GM21526 (cell line): ENCODE measurements at regions not wholly inside any gene's neighbourhood (a gene's known extent, or its start where the extent isn't known, plus 50 kb on each side); places are given as distances from the start of the nearest gene placed in this dataset.
"Not testable (repeated sequence)": the region's sequence is repeated elsewhere in the genome, so short reads cannot be mapped to it uniquely, and the experiment has no call there.

Experiments
- ATAC-seq: cut with Tn5 transposase; IDR thresholded peaks from one replicate; pipeline ENCODE4 v1.9.1; 2021; ENCODE audit warnings: moderate library complexity; ENCODE audit not compliant: unreplicated experiment, low FRiP score

DNA sequence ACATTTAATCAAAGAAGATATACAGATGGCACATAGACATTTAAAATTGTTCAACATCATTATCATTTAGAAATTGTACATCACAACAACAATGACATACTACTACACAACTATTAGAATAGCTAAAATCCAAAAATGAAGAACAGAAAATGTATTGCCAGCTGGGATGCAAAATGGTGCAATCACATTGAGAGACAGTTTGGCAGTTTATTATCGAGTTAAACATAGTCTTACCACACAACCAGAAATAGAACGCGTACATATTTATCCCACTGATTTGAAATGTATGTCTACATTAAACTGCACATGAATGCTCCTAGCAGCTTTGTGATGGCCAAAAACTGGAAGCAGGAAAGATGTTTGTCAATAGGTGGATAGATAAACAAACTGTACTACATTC is 791.5 kb upstream of the MGAT4C start:
- no peak for ATAC-seq

DNA sequence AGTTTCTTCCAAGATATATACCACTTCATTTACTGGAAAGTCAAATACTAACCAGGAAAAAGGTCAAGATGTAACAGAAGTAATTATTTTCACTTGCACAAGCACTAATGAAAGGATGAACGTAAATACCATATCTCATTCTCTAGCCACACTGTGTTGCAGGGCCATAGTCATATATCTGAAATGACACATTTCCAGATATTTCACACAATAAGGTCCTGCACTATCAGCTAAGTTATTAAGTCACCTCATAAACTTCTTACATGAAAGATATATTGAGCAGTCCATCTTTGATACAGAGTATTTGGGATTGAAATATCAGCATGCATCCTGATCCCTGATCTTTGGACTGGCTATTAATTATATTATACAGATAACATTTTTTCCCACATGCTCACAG is 783.3 kb upstream of the MGAT4C start:
- ATAC-seq: no peak

DNA sequence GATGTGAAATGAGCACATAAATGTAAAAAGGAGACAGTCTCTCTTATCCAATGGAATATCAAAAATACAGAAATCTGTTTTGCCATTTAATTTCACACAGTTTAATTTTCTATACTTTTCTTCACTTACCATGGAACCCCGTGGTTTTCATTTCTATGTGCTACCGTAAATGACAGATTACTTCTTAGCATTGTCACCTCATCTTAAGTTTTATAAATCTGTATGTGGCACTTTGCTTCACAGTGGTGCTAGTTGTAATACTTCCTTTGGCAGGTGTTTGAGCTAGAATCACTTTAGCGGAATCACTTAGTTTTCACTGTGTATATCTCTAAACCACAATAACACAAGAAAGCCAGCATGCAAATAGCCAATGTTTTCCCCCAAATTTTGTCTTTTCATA is 781.9 kb upstream of the MGAT4C start:
- no peak for ATAC-seq

DNA sequence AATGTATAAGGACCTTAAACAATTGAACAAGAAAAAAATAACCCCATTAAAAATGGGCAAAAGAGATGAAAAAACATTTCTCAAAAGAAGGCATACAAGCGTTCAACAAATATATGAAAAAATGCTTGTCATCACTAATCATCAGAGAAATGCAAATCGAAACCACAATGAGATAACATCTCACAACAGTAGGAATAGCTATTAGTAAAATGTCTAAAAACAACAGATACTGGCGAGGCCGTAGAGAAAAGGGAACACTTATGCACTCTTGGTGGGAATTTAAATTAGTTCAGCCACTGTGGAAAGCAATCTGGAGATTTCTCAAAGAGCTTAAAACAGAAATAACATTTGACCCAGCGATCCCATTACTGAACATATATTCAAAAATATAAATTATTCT is 769.8 kb upstream of the MGAT4C start:
- no peak for ATAC-seq

DNA sequence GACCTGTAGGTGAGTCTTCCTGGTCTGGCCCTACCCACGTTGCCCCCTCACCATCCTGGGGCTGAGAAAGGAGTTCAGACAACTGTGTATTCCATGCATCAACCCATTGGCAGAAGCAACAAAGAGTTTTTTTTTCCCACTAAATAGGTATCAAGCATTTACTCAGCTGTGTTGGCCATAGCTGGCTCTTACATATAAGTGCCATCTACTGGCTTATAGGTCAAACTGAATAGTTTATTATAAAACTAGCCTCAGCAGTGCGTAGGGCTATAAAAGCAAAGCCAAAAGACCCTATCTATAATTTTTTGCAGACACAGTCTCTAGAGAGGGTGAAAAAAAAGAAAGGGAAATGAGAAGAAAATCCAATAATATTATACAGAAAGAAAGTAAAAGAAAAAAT is 765.2 kb upstream of the MGAT4C start:
- no peak for ATAC-seq

DNA sequence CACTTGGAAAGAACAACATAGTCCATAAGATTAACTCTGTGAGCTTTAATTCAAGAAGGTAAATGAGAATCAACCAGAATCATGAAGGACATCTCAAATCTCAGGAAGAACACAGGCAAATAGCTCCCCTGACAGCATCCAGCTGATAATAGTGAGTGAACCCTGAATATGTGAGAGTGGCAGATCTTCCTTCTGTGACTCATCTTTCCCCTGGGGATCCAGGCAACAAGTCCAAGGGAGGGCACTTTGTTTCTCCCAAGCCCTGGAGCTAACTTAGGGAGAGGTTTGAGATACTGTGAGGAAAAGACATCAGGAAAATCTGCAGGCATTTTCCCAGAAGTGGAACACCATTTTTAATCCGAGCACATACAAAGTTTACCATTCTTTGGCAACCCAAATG is 763.9 kb upstream of the MGAT4C start:
- no peak for ATAC-seq

DNA sequence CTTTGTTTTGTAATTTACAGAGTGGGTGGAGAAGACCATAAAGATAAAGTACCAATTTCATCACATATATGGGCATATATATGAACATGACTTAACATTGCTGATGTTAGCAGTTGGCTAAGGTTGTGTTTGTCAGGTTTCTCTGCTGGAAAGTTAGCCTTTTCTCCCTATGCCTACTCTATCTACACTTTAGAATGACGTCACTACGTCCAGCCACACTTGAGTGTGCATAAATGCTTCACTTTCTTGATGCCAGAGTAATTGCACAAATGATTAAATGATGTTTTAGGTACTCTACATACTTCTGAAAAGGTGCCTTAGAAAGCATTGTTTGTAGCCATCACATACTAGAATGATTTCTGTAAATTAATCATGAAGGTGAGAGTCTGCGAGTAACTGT is 759.2 kb upstream of the MGAT4C start:
- no peak for ATAC-seq

DNA sequence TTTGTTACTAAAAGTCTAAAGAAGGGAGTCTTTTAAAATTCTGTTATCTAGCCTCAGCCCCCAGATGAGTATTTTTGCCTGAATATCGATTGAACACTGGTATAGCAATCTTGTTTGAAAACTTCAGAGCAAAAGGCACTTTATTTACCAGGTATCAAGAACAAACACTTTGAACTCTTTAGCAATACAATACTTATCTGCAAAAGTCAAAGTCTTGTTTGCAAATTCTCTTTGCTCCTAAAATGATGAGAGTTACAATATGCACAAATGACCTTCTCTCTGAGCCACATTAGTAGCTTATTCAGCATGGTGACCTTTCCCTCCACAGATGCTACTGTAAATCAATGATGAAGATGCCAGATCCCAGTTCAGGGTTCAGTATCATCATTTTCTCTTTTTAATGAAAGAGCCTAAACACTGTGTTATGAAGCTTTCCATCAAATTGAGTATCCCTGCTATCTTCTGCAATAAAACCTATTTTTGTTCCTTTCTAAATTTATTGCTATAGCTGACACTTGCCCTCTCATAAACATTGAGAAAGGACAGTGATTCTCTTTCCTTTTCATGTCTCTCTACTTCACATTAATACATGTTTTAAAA is 752.7 kb upstream of the MGAT4C start:
- ATAC-seq: no peak

DNA sequence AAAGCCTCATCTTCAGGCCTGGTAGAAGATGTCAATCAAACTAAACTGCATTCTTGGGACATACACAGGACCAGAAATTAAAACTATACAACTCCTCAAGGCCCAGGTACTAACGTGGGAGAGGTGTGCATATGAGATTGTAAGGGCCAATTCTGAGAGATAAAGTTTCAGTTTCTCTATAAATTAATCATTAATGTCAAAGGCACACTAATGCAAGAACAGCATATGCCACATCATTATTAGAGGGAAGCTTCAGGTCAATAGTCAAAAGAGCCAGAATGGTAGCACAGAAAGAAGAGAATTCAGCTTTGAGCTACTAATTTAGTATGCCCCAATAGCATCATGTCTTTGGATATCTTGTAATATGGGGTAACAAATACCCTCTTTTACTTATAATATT is 744.9 kb upstream of the MGAT4C start:
- no peak for ATAC-seq

DNA sequence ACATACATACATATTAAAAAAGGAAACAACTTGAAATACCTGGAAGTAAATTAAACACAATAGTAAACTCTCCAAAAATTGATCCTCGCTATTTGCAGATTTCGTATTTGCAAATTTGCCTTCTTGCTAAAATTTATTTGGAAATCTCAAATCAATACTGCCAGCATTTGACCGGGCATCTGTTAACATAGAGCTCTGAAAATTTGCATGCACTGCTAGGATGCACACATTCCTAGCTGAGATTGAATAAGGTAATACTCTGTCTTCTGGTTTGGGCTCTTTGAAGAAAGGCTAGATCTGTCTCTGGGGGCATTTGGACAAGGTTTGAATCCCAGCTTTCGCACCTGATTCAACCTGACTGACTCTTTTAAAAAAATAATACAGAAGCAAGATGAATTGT is 729.1 kb upstream of the MGAT4C start:
- ATAC-seq: no peak

DNA sequence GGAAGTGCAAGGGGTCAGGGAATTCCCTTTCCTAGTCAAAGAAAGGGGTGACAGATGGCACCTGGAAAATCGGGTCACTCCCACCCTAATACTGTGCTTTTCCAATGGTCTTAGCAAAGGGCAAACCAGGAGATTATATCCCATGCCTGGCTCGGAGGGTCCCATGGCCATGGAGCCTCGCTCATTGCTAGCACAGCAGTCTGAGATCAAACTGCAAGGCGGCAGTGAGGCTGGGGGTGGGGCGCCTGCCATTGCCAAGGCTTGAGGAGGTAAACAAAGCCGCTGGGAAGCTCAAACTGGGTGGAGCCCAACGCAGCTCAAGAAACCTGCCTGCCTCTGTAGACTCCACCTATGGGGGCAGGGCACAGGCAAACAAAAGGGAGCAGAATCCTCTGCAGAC is 714.4 kb upstream of the MGAT4C start:
- ATAC-seq: not testable (repeated sequence)

DNA sequence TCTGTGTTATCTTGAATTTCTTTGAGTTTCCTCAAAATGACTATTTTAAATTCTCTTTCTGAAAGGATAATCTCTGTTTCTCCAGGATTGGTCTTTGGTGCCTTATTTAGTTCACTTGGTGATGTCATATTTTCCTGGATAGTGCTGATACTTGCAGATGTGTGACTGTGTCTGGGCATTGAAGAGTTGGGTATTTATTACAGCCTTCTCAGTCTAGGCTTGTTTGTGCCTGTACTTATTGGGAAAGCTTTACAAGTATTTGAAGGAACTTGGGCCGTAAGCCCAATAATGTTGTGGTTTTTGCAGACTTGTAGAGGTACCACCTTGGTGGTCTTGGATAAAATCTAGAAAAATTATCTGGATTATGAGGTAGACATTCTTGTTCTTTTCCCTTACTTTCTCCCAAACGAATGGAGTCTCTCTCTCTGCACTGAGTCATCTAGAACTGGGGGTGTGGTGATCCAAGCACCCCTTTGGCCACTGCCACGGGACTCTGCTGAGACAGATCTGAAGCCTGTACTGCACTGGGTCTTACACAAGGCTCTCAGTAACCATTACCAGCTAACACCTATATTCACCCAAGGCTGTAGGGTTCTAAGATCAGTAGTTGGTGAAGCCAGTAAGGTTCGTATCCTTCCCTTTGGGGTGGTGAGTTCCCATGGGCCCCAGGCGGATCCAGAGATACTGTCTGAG is 703.7 kb upstream of the MGAT4C start:
- ATAC-seq: no peak

DNA sequence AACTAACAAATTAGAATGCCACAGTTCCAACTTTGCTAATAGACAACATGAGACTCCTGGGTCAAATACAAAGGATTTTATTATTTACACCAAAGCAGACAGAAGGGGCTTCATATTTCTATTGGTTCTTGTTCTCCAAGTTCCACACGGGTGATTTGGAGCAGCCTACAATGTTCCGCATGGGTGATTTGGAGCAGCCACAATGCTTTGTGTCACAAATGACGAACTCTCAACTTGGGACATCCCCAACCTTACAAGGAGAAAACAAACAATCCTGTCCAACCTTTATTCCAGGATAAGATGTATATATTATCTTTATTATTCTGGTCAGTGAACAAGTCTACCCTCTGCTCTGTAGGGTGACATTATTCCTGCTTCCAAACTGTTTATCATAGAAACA is 694.3 kb upstream of the MGAT4C start:
- no peak for ATAC-seq

DNA sequence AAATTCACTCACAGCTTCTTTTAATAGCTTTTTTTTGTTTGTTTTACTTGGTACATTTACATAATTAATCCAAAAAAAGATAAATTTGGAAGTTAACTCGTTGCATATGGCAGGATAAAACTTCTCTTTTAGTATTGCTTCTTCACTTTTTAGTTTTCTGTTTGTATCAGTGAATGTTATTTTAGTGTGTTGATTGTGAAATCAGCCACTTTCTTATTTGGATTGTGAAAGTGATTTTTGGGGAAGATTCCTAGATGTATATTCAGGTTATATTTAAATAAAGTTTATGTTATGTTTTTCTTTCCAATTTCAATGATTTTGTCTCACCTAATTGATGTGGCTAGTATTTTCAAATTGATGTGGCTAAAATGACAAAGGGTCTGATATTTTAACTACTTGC is 693.9 kb upstream of the MGAT4C start:
- ATAC-seq: no peak

DNA sequence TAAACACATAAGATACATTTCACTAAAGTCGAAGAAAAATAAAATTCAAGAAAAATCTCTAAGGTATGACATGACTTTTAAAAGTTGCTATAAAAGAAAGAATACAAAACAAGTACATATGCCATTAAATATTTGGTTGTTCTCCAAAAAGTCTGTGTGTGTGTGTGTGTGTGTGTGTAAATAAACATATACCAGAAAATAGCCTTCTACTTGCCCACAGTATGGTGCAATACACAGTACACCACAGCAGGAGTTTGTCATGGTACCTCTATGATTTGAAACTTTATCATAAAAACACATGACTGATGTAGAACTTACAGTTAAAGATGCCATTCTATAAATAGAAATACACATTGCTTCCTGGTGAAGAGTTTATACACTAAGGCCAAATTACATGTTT is 692.7 kb upstream of the MGAT4C start:
- ATAC-seq: no peak

DNA sequence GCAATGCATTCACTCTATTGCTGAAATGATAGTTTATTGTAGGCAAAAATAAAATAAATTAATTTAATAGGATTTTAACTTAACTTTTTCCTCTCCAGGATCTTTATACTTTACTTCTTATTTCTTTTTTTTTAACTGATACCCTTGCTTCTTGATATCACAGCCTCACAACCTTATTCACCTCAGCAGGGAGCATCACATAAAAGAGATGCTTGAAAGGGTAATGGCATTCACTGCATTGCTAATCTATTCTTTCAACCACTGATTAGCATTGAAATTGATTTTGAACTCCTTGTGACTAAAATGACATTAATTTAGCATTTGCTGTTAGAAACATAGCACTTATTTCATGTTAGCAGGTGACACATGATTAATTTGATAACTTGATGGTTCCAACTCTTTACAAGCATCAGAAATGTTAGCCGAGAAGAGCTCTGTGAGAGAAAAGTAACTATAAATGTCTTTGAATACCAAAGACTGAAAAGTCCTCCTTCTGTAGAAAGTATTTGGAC is 689.5 kb upstream of the MGAT4C start:
- ATAC-seq: no peak

DNA sequence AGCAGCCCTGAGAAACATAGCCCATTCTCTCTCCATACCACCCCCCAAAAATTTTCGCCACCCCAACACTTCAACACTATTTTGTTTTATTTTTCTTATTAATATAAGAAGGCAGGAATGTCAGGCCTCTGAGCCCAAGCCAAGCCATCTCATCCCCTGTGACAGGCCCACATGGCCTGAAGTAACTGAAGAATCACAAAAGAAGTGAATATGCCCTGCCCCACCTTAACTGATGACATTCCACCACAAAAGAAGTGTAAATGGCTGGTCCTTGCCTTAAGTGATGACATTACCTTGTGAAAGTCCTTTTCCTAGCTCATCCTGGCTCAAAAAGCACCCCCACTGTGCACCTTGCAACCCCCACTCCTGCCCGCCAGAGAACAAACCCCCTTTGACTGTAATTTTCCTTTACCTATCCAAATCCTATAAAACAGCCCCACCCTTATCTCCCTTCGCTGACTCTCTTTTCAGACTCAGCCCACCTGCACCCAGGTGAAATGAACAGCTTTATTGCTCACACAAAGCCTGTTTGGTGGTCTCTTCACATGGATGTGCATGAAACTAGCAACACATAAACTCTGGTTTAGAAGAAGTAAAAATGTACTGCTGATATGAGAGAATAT is 688.1 kb upstream of the MGAT4C start:
- ATAC-seq: not testable (repeated sequence)

DNA sequence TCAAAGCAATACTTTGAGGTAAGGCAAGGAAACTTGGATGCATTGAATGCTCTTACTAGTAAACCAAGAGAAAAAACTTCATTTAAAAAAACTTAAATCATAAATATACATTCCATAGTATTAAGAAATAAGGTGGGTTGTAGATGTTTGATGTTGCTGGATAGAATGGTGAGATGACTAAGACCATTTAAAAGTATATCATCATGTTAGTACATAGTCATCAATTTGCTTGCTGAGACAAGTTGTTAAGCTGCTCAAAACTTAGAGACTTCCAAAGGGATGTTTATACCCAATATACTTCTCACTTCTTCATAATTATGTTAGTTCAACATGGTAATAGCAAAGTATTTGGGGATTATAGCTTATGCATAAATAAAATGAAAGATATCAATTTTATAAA is 675.5 kb upstream of the MGAT4C start:
- ATAC-seq: no peak

DNA sequence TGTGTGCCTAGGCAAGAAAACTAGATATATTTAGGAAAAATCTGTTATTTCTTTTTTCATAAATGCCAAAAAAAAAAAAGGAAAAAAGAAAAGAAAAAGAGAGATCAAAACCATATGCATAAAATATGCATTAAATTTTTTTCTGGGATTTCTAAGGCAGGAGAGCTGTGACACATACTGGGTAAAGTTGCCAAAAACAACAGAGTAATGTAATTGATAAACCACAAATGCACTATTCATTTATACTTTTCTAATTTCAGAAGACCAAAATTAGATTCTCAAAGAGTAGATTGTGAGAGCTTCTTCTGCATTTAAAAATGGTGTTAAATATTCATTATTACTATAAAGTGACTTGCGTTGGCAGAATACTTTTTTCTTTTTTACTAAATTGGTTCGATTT is 673.8 kb upstream of the MGAT4C start:
- ATAC-seq: no peak

DNA sequence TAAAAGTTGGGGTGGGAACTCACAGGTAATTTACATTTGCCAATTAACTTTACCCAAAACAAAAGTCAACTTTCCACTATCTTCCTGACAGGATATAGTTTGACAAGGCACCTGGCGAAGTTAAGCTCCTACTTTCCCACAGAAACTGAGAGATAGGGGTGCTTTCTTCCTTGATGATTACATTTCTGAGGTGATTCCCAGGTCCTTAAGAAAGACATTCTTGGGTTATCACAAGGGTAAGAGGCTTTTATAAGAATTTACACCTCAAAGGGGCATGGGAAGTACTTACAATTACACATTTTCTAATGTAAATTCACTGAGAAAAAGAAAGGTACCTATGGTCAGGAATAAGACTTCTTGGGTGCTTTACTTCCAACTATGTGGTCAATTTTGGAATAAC is 660.9 kb upstream of the MGAT4C start:
- ATAC-seq: no peak

DNA sequence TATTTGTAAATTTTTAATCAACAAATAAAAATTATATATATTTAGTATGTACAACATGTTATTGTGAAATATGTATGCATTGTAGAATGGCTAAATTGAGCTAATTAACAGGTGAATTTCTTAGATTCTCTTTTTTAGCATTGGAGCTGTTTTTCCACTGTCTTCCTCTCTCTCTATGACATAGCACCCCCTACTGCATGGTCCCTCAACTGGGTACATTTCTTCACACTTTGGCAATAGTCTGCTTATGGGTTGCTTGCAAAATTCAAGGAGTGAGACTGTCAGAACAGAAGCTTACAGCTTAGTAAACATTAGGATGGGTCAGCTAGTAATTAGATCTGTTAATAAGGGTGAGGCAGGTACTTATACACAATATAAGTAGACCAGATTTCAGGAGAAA is 658.5 kb upstream of the MGAT4C start:
- ATAC-seq: no peak

DNA sequence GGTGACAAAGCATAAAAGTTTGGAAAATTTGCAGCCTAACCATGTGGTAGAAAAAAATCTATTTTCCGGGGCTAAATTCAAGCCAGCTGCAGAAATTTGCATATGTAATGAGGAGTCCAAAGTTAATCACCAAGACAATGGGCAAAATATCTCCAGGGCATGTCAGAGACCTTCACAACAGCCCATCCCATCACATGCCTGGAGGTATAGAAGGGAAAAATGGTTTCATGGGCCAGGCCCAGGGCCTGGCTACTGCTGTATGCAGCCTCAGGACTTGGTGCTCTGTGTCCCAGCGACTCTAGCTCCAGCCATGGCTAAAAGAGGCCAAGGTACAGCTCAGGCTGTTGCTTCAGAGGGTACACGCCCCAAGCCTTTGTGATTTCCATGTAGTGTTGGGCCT is 655.8 kb upstream of the MGAT4C start:
- no peak for ATAC-seq
